ENCODE measurements at regions not wholly inside any gene's neighbourhood (a gene's known extent, or its start where the extent isn't known, plus 50 kb on each side); places are given as distances from the start of the nearest gene placed in this dataset.

- DNase-seq (ENCODE audit: low spot score) = no peak
- TF ChIP-seq CTCF (IDR thresholded peaks at IDR 0.05; ENCODE audit: borderline replicate concordance, control extremely low read depth, extremely low read depth, insufficient read depth, missing control alignments) = no peak
- in situ Hi-C loops (cut with MboI; ENCODE audit: low sequenced_read_pairs, unreplicated experiment) = no loop called here
Observed at GRCh38 chr6:137794516-137795201, 72.4 kb upstream of the TNFAIP3 start.

- in situ Hi-C loops (cut with MboI; ENCODE audit: low sequenced_read_pairs, unreplicated experiment) = no loop called here
- no peak for TF ChIP-seq CTCF (IDR thresholded peaks at IDR 0.05; ENCODE audit: borderline replicate concordance, control extremely low read depth, extremely low read depth, insufficient read depth, missing control alignments)
- DNase-seq (ENCODE audit: low spot score) = no peak
Observed at GRCh38 chr6:137795501-137795900, 71.6 kb upstream of the TNFAIP3 start.

- TF ChIP-seq CTCF (IDR thresholded peaks at IDR 0.05; ENCODE audit: borderline replicate concordance, control extremely low read depth, extremely low read depth, insufficient read depth, missing control alignments) = no peak
- no peak for DNase-seq (ENCODE audit: low spot score)
- in situ Hi-C loops (cut with MboI; ENCODE audit: low sequenced_read_pairs, unreplicated experiment) = no loop called here
Observed at GRCh38 chr6:137798261-137798660, 68.8 kb upstream of the TNFAIP3 start.

- TF ChIP-seq CTCF (IDR thresholded peaks at IDR 0.05; ENCODE audit: borderline replicate concordance, control extremely low read depth, extremely low read depth, insufficient read depth, missing control alignments) = no peak
- in situ Hi-C loops (cut with MboI; ENCODE audit: low sequenced_read_pairs, unreplicated experiment) = no loop called here
- no peak for DNase-seq (ENCODE audit: low spot score)
Observed at GRCh38 chr6:137798846-137799245, 68.2 kb upstream of the TNFAIP3 start.

GRCh38 chr6:137799950-137800568 is 67.0 kb upstream of the TNFAIP3 start:
- TF ChIP-seq CTCF (IDR thresholded peaks at IDR 0.05; ENCODE audit: borderline replicate concordance, control extremely low read depth, extremely low read depth, insufficient read depth, missing control alignments) = peak; percentile 37
- peak; percentile 55 for DNase-seq (ENCODE audit: low spot score)
- in situ Hi-C loops (cut with MboI; ENCODE audit: low sequenced_read_pairs, unreplicated experiment) = no loop called here

GRCh38 chr6:137800762-137801161 is 66.3 kb upstream of the TNFAIP3 start:
- no peak for TF ChIP-seq CTCF (IDR thresholded peaks at IDR 0.05; ENCODE audit: borderline replicate concordance, control extremely low read depth, extremely low read depth, insufficient read depth, missing control alignments)
- DNase-seq (ENCODE audit: low spot score) = no peak
- in situ Hi-C loops (cut with MboI; ENCODE audit: low sequenced_read_pairs, unreplicated experiment) = no loop called here

Measured in GM13976 (cell line).